ENCODE measurements at regions not wholly inside any gene's neighbourhood (a gene's known extent, or its start where the extent isn't known, plus 50 kb on each side); places are given as distances from the start of the nearest gene placed in this dataset.

- no peak for TF ChIP-seq CTCF (conservative IDR thresholded peaks at IDR 0.05; ENCODE audit: low read length)
- no peak for TF ChIP-seq EZH2phosphoT487 (IDR thresholded peaks at IDR 0.05; ENCODE audit: borderline replicate concordance)
These were observed 279.3 kb upstream of the NCKAP5 start for GRCh38 chr2:133847591-133847990.

Data from Loucy (cell line).